ENCODE measurements at regions not wholly inside any gene's neighbourhood (a gene's known extent, or its start where the extent isn't known, plus 50 kb on each side); places are given as distances from the start of the nearest gene placed in this dataset.

- intact Hi-C loops (cut with DNase I), result no loop called here
- ATAC-seq (ENCODE audit: poor library complexity), result peak; percentile 97
- peak; percentile 58 for DNase-seq
These were observed 298.8 kb downstream of the NR2F1-AS1 start for GRCh38 chr5:93281980-93282772.

- DNase-seq, result no peak
- no peak for ATAC-seq (ENCODE audit: poor library complexity)
- intact Hi-C loops (cut with DNase I), result no loop called here
These were observed 300.5 kb downstream of the NR2F1-AS1 start for GRCh38 chr5:93280518-93280917.

GRCh38 chr5:93279296-93279963, 301.6 kb downstream of the NR2F1-AS1 start:
- DNase-seq, result no peak
- intact Hi-C loops (cut with DNase I), result no loop called here
- ATAC-seq (ENCODE audit: poor library complexity), result no peak

GRCh38 chr5:93278896-93279295, 302.1 kb downstream of the NR2F1-AS1 start:
- DNase-seq (no peak), ATAC-seq (ENCODE audit: poor library complexity) (no peak)
- intact Hi-C loops (cut with DNase I), result no loop called here

DNA sequence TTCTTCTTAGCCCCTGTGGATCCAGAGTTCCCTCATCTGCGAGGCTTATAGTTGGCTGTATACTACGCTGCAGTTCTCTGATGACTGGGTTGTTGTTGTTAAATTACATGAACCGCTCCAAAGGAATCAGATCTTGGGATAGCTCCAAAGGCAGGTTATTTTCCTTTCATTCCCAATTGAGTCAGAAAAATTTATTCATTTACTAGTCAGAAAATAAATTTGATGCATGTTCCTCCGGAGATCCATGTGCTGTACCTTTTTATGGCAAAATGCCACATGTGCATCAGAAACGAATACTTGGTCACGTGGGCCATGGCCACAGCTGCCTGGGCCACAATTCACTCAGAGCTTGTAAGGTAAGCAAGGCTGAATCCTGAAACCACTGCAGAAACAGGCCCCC, 304.0 kb downstream of the NR2F1-AS1 start:
- ATAC-seq (ENCODE audit: poor library complexity), result no peak
- no peak for DNase-seq
- intact Hi-C loops (cut with DNase I), result no loop called here

DNA sequence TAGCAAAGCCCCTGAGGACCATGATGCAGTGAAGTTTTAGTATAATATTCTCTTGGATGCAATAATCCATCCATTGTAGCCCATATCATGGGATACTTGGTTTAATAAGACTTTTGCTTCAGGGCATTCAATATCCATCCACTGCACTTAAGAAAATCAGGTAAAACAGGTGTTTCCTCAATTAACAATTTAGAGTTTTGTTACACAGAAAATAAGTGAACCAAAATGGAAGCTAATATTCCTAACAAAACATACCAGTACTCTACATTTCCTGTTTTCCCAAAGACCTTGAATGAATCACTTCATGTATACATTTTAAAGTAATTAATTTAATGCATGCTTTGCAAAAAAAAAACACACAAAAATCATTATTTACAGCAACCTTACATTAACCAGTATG, 305.6 kb downstream of the NR2F1-AS1 start:
- DNase-seq, result no peak
- no peak for ATAC-seq (ENCODE audit: poor library complexity)
- intact Hi-C loops (cut with DNase I), result no loop called here

- DNase-seq (no peak), ATAC-seq (ENCODE audit: poor library complexity) (no peak)
- intact Hi-C loops (cut with DNase I), result no loop called here
These were observed 306.7 kb downstream of the NR2F1-AS1 start for GRCh38 chr5:93274291-93274690.

DNA sequence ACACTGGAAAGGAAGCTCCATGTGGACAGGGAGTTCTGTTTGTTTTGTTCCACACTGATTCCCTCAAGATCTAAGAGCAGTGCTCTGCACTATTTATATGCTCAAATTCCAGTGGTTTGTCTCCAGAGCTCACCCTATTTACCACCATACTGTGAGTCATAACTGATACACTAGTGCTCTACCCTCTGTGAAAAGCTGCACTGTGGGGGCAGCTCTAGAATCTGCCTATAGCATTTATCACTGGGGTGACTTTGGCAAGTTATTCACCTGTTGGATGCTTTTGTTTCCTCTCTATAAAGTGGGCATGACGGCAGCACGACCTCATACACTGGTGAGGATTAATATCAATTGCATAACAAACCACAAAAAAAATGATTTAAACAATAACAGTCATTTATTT, 307.8 kb downstream of the NR2F1-AS1 start:
- intact Hi-C loops (cut with DNase I), result no loop called here
- ATAC-seq (ENCODE audit: poor library complexity), result no peak

GRCh38 chr5:93272108-93272507, 308.9 kb downstream of the NR2F1-AS1 start:
- ATAC-seq (ENCODE audit: poor library complexity), result no peak
- intact Hi-C loops (cut with DNase I), result no loop called here
- no peak for DNase-seq

More for the DNA sequence above, 307.8 kb downstream of the NR2F1-AS1 start:
- DNase-seq, result no peak

- DNase-seq (no peak), ATAC-seq (ENCODE audit: poor library complexity) (no peak)
- intact Hi-C loops (cut with DNase I), result no loop called here
These were observed 313.3 kb downstream of the NR2F1-AS1 start for GRCh38 chr5:93267736-93268135.

GRCh38 chr5:93267276-93267675, 313.7 kb downstream of the NR2F1-AS1 start:
- DNase-seq (peak; percentile 30), ATAC-seq (ENCODE audit: poor library complexity) (no peak)
- intact Hi-C loops (cut with DNase I), result no loop called here

GRCh38 chr5:93257616-93258015, 323.4 kb downstream of the NR2F1-AS1 start:
- DNase-seq, result no peak
- intact Hi-C loops (cut with DNase I), result no loop called here
- ATAC-seq (ENCODE audit: poor library complexity), result no peak

DNA sequence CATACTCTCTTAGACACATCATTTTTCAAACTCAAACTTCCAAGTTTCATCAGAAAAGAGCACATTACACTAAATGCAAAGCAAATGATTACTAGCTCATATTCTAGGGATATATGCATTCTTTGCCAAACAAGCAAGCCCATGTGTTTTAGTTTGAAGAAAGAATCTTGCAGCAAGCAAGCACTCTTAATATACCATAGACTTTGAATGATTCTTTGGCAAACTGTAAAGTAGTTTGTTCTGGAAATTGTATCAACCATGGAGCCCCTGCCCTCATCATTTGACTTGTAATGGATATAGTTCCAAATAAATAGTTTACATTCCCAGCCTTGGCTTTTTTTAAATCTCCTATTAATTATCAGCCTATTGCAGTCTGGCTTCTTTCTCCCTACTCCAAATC, 325.2 kb downstream of the NR2F1-AS1 start:
- DNase-seq, result no peak
- ATAC-seq (ENCODE audit: poor library complexity), result no peak
- intact Hi-C loops (cut with DNase I), result no loop called here

- DNase-seq (no peak), ATAC-seq (ENCODE audit: poor library complexity) (no peak)
- intact Hi-C loops (cut with DNase I), result no loop called here
These were observed 328.9 kb downstream of the NR2F1-AS1 start for GRCh38 chr5:93252165-93252564.

- intact Hi-C loops (cut with DNase I), result no loop called here
- DNase-seq, result no peak
These were observed 329.7 kb downstream of the NR2F1-AS1 start for GRCh38 chr5:93251347-93251746.

GRCh38 chr5:93250424-93250823, 330.6 kb downstream of the NR2F1-AS1 start:
- intact Hi-C loops (cut with DNase I), result no loop called here
- ATAC-seq (ENCODE audit: poor library complexity) (no peak), DNase-seq (no peak)

More at GRCh38 chr5:93251347-93251746, 329.7 kb downstream of the NR2F1-AS1 start:
- ATAC-seq (ENCODE audit: poor library complexity), result no peak

GRCh38 chr5:93249651-93250289, 331.2 kb downstream of the NR2F1-AS1 start:
- DNase-seq, result no peak

DNA sequence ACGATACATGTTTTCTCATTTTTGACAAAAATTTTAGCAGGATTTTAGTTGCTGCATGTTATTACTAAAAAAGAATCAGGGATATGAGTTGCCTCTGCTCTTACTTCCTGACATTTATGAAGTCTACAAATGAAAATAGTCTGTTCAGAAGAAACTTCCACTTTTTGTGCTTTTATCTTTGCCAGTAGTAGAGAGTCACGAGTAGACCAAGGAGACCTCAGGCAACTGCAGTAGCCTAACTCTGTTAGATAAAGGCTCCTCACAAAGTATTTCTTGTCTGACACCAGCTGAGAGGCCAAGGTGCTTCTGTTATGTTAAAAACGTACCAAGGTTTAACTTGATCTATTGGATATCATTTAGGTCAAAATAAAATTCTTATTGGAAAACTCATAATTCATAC, 333.9 kb downstream of the NR2F1-AS1 start:
- ATAC-seq (ENCODE audit: poor library complexity), result peak; percentile 56
- intact Hi-C loops (cut with DNase I), result no loop called here

More at GRCh38 chr5:93249651-93250289, 331.2 kb downstream of the NR2F1-AS1 start:
- ATAC-seq (ENCODE audit: poor library complexity), result no peak
- intact Hi-C loops (cut with DNase I), result no loop called here

GRCh38 chr5:93246090-93246855, 334.7 kb downstream of the NR2F1-AS1 start:
- ATAC-seq (ENCODE audit: poor library complexity) (peak; percentile 83), DNase-seq (no peak)
- intact Hi-C loops (cut with DNase I), result no loop called here

More for the DNA sequence above, 333.9 kb downstream of the NR2F1-AS1 start:
- DNase-seq, result no peak
